Prostate gland (tissue), 2 donors: ENCODE measurements at regions not wholly inside any gene's neighbourhood (a gene's known extent, or its start where the extent isn't known, plus 50 kb on each side); places are given as distances from the start of the nearest gene placed in this dataset.

Experiments used
- DNase-seq: peaks from one replicate; pipeline ENCODE4 v3.0.0-alpha.2; 2019; ENCODE audit warnings: low spot score
- H3K27ac ChIP-seq, 2 donors: fragments of 200-600 bp; sonication (generic); 2 replicates each; pipeline ENCODE4 v1.5.1; 2017 to 2019
- H3K27me3 ChIP-seq: fragments of 200-600 bp; sonication (generic); replicated peaks from 2 replicates; pipeline ENCODE4 v1.5.1; 2019; ENCODE audit not compliant: insufficient read depth
- H3K36me3 ChIP-seq, 2 donors: fragments of 200-600 bp; sonication (generic); 1 replicate in 1 of 2; 2 replicates in 1 of 2; pipeline versions ENCODE4 v1.5.1 to v1.8.1; 2017 to 2019
- H3K4me1 ChIP-seq: fragments of 200-600 bp; sonication (generic); replicated peaks from 2 replicates; pipeline ENCODE4 v1.5.1; 2019
- H3K4me3 ChIP-seq, 2 donors: fragments of 200-600 bp; sonication (generic); 2 replicates each; pipeline ENCODE4 v1.5.1; 2017 to 2019
- H3K9me3 ChIP-seq: fragments of 200-600 bp; sonication (generic); 2 replicates; pipeline ENCODE4 v1.5.1; 2017
- CTCF ChIP-seq, 4 experiments: fragments of 200-600 bp in 2 of 4; fragments of 450-650 bp in 2 of 4; sonication (generic) in 2 of 4; IDR thresholded peaks; 1 replicate in 3 of 4; 2 replicates in 1 of 4; pipeline ENCODE4 v1.5.1; 2016 to 2019; ENCODE audit warnings: antibody characterized with exemption in 4 of 4, mild to moderate bottlenecking in 2 of 4, moderate library complexity in 2 of 4
- POLR2A ChIP-seq: fragments of 450-650 bp; IDR thresholded peaks from one replicate; pipeline ENCODE4 v1.6.1; 2016; ENCODE audit warnings: antibody characterized with exemption, mild to moderate bottlenecking
- POLR2AphosphoS5 ChIP-seq: sonication (generic); formaldehyde crosslinking; IDR thresholded peaks from one replicate; pipeline ENCODE4 v1.6.1; 2017; ENCODE audit warnings: antibody characterized with exemption
- WGBS: methylation state at CpG from one replicate; pipeline ENCODE4 v1.1.5; 2018; 5-methylcytosine and 5-hydroxymethylcytosine counted together
- intact Hi-C: fragments of 100-400 bp; cut with DNase I; formaldehyde crosslinking; loops from one replicate; pipeline ENCODE4 v1.14.2; 2022

DNA sequence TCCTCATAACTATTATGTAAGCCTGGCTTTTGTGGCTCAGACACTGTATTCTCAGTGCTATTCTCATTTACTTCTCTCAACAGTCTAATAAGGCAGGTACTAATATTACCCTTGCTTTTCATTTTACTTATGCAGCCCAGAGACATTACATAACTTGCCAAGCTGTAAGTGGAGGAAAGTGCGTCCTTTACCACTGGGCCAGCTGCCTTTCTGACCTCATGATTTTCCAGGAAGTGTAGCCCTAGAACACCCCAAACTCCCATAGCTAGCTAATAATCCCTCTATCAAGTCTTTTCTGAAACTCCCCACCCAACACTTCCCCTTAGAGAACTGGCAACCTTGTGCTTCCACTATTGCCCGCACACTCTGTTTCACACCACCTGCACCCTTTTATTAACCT lies 192.9 kb upstream of the HMHB1 start:
- H3K9me3 ChIP-seq, result no peaks in the 10 kb centered on the region
- TF ChIP-seq POLR2AphosphoS5 (no peak), POLR2A (no peak), CTCF (IDR thresholded peaks at IDR 0.05) (no peak)
- intact Hi-C loops, result no loop called here
- H3K4me3 ChIP-seq, result no peak overlapping the region
- no peak overlapping the region for H3K27ac ChIP-seq
- DNase-seq, result no peak
- WGBS, result 93% methylated on average over 2 of the region's 2 CpGs
- H3K4me1 ChIP-seq, result no peaks in the 10 kb centered on the region
- no peaks in the 10 kb centered on the region for H3K36me3 ChIP-seq
- no peaks in the 10 kb centered on the region for H3K27me3 ChIP-seq

- H3K36me3 ChIP-seq, result no peaks in the 10 kb centered on the region
- intact Hi-C loops, result no loop called here
- TF ChIP-seq CTCF (IDR thresholded peaks at IDR 0.05), result no peak
- TF ChIP-seq POLR2A, result no peak
- no peak for TF ChIP-seq POLR2AphosphoS5
- no peaks in the 10 kb centered on the region for H3K9me3 ChIP-seq
- no peak overlapping the region for H3K27ac ChIP-seq
- no peaks in the 10 kb centered on the region for H3K27me3 ChIP-seq
- H3K4me3 ChIP-seq, result no peak overlapping the region
- DNase-seq, result no peak
- H3K4me1 ChIP-seq, result no peaks in the 10 kb centered on the region
- WGBS, result 76% methylated on average over 6 of the region's 6 CpGs
Measured at GRCh38 chr5:143618141-143618540, 193.8 kb upstream of the HMHB1 start.

GRCh38 chr5:143614831-143615230 lies 197.1 kb upstream of the HMHB1 start:
- Histone ChIP-seq H3K4me3 (no peak overlapping the region), H3K27ac (no peak overlapping the region), H3K36me3 (no peaks in the 10 kb centered on the region), H3K4me1 (no peaks in the 10 kb centered on the region), H3K9me3 (no peaks in the 10 kb centered on the region), H3K27me3 (no peaks in the 10 kb centered on the region)
- WGBS, result 68% methylated on average over 4 of the region's 4 CpGs
- intact Hi-C loops, result no loop called here
- TF ChIP-seq POLR2AphosphoS5 (no peak), CTCF (IDR thresholded peaks at IDR 0.05) (no peak), POLR2A (no peak)
- no peak for DNase-seq

DNA sequence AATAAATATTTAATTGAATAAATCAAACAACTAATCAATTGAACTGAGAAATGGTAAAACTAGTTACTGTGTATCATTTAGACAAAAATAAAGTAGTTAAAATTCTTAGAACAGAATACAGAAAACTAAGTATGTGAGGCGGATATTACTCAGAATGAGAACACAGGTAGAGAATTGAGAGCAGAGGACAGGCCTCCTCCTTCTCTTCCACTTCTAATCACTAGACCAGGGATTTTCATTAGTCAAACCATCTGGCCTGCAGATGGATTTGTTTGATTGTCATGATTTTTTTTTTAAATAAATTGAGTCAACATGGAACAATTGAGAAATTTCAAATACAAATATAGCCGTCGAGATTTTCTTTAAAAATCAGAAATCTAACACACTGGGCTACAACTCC lies 198.6 kb upstream of the HMHB1 start:
- Histone ChIP-seq H3K27ac (no peak overlapping the region), H3K4me3 (no peak overlapping the region), H3K27me3 (no peaks in the 10 kb centered on the region), H3K9me3 (no peaks in the 10 kb centered on the region), H3K4me1 (no peaks in the 10 kb centered on the region), H3K36me3 (no peaks in the 10 kb centered on the region)
- DNase-seq, result no peak
- WGBS, result 94% methylated on average over 3 of the region's 3 CpGs
- TF ChIP-seq POLR2A, result no peak
- intact Hi-C loops, result no loop called here

DNA sequence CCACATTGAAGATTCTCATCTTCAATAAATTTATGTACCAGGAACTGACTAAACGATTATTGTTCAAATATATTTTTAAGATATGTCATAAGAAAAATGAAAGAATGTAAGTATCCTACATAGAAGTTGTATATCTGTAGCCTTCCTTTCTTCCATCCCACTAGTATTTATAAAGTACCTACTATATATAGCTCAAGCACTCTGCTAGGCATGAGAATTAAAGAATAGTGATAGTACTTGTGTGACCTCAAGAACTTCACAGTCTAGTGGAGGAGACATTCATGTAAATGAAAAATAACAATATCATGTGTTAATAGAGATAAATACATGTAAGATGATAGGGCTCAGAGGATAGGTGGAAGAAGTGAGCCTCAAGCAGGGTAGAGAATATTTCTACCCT lies 201.0 kb upstream of the HMHB1 start:
- 81% methylated on average over 1 of the region's 1 CpG for WGBS
- Histone ChIP-seq H3K36me3 (no peaks in the 10 kb centered on the region), H3K9me3 (no peaks in the 10 kb centered on the region), H3K4me3 (no peak overlapping the region), H3K27me3 (no peaks in the 10 kb centered on the region), H3K27ac (no peak overlapping the region), H3K4me1 (no peaks in the 10 kb centered on the region)
- intact Hi-C loops, result no loop called here
- TF ChIP-seq POLR2A (no peak), CTCF (IDR thresholded peaks at IDR 0.05) (no peak), POLR2AphosphoS5 (no peak)
- DNase-seq, result no peak
